GM21576 (cell line): ENCODE measurements at regions not wholly inside any gene's neighbourhood (a gene's known extent, or its start where the extent isn't known, plus 50 kb on each side); places are given as distances from the start of the nearest gene placed in this dataset.

Experiments
- ATAC-seq: cut with Tn5 transposase; IDR thresholded peaks from one replicate; pipeline ENCODE4 v1.9.1; 2021; ENCODE audit warnings: mild to moderate bottlenecking, moderate library complexity; ENCODE audit not compliant: unreplicated experiment

DNA sequence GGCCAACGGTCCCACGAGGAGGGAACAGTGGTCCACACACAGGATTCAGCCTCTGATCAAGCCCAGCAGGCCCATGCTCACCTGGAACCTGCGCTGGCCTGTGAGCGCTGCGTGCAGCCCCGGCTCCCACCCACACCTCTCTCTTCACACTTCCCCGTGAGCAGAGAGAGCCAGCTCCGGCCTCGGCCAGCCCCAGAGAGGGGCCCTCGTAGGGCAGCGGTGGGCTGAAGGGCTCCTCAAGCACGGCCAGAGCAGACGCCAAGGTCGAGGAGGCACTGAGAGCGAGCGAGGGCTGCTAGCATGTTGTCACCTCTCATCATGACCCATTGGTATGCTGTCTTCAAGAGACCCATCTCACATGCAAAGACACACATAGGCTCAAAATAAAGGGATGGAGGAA, 83.0 kb upstream of the FMR1 start:
- no peak for ATAC-seq

DNA sequence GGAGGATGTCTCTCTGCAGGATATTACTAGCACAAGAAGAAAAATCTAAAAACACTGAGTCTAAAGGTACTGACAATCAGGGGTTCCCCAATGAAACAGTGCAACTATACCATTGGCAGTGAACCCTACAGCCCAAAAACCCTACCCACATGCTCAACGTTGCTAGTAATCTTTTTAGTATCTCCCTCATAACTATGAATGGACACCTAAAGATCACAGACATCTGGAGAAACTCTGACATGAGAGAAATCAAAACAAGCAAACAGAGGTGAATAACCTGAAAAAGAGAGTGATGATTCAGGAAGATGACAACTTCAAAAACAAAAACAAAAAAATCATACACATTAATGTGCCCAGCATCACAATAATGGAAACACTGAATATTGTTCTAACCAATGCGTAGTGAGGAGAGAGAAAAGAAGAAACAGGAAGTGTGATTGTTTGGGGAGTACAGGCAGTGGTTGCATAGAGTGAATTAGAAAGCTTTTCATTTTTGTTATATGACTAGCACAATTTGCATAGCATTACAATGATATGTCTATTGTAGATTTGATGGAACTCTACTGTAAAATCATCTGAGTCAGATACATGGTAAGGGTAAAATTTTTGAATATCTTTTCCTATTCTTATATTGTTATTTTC, 78.9 kb upstream of the FMR1 start:
- peak; percentile 66 for ATAC-seq

DNA sequence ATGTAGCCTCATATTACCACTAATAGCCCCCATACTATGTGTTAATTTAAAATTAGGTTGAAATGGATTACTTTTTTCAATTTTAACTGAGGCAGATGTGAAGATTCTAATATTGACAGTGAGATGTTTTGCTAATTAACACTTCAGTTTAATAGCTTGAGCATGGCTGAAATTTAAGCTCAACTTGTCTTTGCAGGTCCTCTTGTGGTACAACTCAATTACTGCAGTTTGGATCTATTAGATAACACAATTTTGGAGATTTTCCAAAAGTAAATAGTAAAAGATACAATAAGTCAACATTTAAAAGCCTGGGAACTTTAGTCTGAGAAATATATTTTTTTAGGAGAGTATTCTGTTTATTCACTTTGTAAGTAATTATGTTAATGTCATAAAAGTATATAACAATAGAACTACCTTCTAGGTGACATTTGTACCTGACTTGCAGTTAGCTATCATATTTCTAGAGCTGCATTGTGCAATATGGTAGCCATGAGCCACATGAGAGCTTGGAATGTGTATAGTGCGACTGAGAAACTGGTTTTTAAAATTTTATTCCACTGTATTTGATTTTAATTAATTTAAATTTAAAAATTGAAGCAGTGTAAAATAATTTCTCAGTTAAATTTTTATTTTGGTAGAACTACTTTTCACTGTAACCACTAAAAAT, 73.1 kb upstream of the FMR1 start:
- ATAC-seq, result no peak

DNA sequence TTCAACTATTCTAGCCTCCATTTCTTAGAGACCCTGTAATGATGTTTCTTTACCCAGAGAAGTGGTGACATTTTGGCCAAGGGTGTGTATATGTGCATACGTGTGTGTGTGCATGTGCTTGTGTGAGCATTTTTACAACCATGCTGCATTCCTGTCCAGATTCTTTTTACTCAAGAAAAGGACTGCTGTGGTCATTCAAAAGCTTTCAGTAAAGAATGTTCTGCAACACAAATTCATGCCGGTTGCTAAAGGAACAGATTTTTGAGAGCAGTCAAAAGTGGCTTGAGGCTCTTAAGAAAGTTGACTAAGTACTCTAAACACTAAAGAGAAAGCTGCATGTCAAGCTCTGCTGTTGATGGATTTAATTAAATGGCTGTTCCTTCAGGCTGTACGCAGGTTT, 65.0 kb upstream of the FMR1 start:
- no peak for ATAC-seq

DNA sequence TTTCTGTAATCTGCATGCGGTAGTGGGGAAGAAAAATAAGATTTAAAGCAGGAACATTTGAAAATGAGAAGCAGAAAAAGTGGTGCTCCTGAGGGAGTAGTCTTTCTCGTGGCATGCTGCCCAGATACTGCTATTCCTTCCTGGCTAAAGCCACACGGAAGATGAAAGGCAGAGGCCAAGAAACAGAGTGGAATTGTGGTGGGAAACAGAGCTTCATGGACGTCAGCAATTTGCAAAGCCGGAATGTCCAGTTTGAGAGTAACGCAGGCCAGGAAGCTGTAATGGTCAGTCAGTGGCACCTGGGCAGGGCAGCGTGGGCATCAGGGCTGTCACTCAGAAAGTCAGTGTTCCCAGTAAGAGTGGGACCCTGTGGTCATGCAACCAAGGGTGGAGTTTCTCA, 63.7 kb upstream of the FMR1 start:
- ATAC-seq, result no peak

DNA sequence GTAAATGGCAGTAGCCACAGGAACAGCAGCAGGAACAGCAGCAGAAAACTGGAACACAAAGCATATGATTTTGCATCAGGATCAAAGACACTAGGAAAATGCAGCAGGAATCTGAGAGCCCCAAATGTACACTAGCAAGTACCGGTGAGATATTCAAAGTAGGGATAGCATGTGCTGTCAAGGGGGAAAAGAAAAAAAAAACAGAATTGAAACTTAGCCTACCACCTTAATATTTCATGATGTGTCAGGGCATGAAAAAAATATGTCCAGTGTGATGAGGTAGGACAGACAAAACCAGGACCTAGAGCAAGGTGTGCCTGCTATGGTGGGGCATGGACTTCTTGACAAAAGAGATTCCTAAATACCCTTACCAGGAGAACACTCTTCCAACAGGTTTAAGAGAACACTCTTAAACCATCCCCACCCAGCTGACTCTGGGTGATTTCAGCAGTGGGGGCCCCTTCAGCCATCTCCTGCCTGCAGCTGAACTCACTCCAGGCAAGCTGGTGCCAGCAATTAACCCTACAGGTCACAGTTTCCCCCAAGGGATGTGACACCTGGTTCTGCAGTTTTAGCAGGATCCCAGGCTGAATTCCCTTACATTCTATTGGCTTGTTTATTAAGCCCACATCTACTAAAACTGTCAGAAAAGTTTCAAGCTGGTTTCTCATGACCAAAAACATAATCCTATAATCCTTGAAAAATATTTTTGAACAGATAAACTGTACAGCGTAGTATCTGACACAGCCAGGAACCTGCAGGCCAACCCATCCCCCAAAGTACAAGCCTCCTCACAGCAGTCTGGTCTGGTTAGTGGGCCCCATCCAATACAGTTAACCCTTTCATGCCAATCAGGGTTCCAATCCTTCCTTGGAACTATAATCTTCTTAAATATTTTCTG, 62.9 kb upstream of the FMR1 start:
- ATAC-seq, result no peak

DNA sequence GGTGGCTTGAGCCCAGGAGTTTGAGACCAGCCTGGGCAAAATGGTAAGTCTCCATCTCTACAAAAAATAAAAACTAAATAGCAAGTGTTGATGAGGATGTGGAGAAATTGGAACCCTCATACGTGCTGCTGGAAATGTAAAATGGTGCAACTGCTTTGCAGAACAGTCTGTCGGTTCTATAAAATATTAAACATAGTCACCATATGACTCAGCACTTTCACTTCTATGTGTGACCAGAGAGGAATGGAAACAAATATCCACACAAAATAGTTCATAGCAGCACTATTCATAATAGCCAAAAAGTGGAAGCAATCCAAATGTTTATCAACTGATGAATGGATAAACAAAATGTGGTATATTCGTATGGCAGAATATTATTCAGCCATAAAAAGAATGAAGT, 60.8 kb upstream of the FMR1 start:
- no peak for ATAC-seq

DNA sequence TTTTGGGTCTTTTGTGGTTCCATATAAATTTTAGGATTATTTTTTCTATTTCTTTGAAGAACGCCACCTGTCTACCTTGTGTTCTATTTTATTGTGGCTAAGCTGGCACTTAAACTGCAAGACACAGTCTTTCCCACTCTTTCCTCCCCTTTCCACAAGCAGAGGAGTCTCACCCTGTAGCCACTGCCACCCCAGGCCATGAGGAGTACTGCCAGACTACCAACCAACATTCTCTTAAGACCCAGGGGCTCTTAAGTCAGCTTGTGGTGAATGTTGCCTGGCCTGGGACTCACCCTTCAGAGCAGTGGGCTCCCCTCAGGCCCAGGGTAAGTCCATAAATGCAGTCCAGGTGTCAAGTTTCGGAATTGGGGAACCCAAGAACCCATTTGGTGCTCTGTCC, 58.0 kb upstream of the FMR1 start:
- ATAC-seq, result no peak

DNA sequence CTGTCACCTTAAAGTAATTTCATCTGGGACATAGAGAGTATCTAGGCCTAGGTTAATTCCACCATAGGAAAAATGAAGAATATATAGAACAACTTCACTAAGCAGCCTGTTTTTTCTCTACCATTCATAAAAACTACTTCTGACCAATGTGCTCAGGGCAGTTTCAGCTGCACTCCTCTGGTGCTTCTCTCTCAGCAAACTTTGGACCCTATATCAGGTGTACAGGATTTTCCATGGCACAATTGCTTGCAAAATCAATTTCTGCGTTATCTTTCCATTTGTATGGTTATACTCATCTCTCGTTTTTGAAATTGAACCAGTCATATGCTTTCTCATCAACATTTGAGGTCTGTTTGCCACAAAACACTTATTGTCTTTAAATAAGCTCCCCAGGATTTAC, 52.1 kb upstream of the FMR1 start:
- ATAC-seq, result no peak
